Cerebellar cortex (tissue), 1 donor: ENCODE measurements at regions not wholly inside any gene's neighbourhood (a gene's known extent, or its start where the extent isn't known, plus 50 kb on each side); places are given as distances from the start of the nearest gene placed in this dataset.
"Not testable (repeated sequence)": the region's sequence is repeated elsewhere in the genome, so short reads cannot be mapped to it uniquely, and the experiment has no call there.

Experiments used
- DNase-seq: peaks from one replicate; pipeline ENCODE4 v3.0.0-alpha.2; 2015; ENCODE audit warnings: low spot score

GRCh38 chr17:63078707-63079106, 112.7 kb downstream of the TANC2 start:
- no peak for DNase-seq

- DNase-seq, result no peak
Measured at GRCh38 chr17:63082273-63082861, 116.3 kb downstream of the TANC2 start.

DNA sequence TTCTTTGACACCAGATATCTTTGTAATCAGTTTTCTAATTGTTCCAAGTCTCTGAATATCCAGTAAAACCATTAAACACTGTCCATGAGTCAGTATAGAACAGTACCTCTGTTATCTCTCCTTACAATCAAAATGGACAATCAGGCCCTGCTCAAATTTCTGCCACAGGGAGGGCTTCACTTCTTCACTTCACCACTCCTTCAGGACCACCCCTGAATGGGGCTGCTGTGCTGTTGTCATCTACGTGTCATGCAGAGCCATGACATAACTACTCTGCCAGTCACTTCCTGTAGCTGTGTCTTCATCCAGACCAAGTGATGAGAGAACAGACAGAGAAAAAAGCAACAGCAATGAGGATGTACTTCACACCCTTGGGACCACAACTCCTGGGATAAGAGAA, 116.9 kb downstream of the TANC2 start:
- no peak for DNase-seq

DNA sequence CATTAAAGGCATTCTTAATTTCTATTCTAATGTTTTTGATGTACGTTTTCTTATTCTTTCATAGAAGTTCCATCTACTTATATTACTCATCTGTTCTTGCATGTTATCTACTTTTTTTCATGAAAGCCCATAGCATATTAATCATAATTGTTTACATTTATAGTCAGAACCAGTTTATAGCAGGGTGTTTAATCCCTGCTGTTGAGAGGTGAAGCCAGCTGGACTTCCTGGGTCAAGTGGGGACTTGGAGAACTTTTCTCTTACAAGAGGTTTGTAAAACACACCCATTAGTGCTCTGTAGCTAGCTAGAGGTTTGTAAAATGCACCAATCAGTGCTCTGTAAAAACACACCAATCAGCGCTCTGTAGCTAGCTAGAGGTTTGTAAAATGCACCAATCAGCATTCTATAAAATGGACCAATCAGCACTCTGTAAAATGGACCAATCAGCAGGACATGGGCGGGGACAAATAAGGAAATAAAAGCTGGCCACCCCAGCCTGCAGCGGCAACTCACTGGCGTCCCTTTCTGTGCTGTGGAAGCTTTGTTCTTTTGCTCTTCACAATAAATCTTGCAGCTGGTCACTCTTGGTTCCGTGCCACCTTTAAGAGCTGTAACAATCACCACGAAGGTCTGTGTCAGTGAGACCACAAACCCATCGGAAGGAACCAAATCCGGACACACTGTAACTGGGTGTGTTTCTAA, 120.6 kb downstream of the TANC2 start:
- DNase-seq, result no peak

- DNase-seq, result not testable (repeated sequence)
Measured at GRCh38 chr17:63090358-63091114, 124.5 kb downstream of the TANC2 start.

DNA sequence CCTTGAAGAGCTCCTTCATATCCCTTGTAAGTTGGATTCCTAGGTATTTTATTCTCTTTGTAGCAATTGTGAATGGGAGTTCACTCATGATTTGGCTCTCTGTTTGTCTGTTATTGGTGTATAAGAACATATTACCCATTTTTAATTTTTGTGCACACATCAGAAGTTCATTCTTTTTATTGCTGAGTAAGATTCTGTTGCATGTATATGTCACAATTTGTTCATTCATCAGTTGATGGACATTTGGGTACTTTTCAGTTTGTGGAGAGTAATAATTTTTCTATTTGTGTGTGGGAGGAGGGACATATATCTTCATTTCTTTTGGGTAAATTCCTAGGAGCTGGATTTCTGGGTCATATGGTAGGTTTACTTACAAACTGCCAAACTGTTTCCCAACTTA, 125.9 kb downstream of the TANC2 start:
- DNase-seq, result not testable (repeated sequence)

- DNase-seq, result no peak
Measured at GRCh38 chr17:63094631-63095030, 128.6 kb downstream of the TANC2 start.

DNA sequence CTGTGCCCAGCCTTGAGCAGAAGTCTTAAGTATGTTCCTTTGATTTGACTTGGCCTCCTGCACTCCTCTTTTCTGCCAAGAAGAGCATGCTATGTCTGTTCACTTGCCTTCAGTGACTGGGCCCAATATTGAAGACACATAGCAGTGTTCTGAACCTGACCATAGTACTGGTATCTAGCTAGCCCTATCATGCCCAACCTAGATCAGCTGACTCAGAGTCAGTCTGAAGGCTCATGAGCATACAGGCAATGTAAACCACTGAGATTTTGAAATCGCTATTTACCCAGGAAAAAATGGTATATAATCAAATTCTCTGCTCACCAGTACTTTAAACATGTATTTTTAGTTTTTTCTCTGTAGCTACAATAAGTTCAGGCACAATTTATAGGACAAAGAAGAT, 129.4 kb downstream of the TANC2 start:
- no peak for DNase-seq

- no peak for DNase-seq
Measured at GRCh38 chr17:63095879-63096278, 129.8 kb downstream of the TANC2 start.

DNA sequence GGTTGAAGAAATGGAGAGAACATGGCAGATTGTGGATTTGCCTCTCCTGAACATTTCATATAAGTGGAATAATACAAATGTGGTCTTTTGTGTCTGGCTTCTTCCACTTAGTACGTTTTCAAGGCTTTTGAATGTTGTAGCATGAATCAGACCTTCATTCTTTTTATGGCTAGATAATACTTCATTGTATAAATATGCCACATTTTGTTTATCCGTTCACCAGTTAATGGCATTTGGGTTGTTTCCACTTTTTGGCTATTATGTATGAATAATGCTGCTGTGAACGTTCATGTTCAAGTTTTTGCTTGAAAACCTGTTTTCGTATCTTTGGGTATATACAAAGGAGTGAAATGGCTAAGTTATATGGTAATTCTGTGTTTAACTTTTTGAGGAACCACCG, 130.4 kb downstream of the TANC2 start:
- DNase-seq, result no peak

GRCh38 chr17:63099425-63099824, 133.4 kb downstream of the TANC2 start:
- DNase-seq, result peak; percentile 81

DNA sequence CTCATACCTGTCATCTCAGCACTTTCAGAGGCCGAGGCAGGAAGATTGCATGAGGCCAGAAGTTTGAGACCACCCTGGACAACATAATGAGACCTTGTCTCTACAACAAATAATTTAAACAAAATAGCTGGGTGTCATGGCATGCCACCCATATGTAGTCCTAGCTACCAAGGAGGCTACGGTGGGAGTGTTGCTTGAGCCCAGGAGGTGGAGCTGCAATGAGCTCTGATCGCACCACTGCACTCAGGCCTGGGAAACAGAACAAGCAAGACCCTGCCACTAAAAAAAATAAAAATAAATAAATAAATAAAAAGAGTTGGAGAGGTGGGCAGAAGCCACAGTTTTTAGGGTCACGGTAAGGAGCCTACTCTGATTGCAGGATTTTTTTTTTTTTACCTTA, 136.0 kb downstream of the TANC2 start:
- DNase-seq, result no peak

- no peak for DNase-seq
Measured at GRCh38 chr17:63106050-63106449, 140.0 kb downstream of the TANC2 start.

GRCh38 chr17:63109661-63110060, 143.6 kb downstream of the TANC2 start:
- no peak for DNase-seq

GRCh38 chr17:63113167-63113566, 147.1 kb downstream of the TANC2 start:
- DNase-seq, result peak; percentile 3

GRCh38 chr17:63116228-63116627, 150.2 kb downstream of the TANC2 start:
- no peak for DNase-seq

GRCh38 chr17:63116967-63117830, 151.2 kb downstream of the TANC2 start:
- peak; percentile 43 for DNase-seq

- DNase-seq, result no peak
Measured at GRCh38 chr17:63120406-63120805, 154.4 kb downstream of the TANC2 start.

DNA sequence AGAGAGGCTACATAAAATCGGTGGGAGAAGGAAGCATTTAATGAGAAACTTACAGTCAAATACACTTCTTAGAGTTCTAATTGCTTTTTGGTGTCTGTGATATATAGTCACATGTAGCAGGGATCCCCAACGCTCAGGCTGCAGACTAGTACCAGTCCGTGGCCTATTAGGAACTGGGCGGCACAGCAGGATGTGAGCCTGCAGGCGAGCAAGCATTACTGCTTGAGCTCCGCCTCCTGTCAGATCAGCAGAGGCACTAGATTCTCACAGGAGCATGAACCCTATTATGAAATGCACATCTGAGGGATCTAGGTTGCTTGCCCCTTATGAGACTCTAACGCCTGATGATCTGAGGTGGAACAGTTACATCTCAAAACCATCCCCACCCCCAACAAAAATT, 158.5 kb downstream of the TANC2 start:
- DNase-seq, result no peak

DNA sequence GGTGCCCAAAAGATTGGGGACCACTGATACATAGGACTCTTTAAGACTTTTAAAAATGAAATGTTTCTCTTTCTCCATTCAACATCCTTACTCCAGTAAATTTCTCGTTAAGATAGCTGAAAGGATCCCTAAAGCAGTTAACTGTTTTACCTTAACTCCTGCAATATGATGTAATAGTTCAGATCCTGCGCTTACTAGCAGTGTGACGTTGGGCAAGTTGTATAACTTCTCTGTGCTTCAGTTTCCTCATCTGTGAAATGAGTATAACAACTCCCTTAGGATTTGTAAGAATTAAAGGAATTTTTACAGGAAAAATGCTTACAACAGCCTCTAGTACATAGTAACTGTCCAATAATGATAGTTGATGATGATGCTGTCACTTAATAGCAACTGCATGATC, 158.9 kb downstream of the TANC2 start:
- DNase-seq, result no peak

DNA sequence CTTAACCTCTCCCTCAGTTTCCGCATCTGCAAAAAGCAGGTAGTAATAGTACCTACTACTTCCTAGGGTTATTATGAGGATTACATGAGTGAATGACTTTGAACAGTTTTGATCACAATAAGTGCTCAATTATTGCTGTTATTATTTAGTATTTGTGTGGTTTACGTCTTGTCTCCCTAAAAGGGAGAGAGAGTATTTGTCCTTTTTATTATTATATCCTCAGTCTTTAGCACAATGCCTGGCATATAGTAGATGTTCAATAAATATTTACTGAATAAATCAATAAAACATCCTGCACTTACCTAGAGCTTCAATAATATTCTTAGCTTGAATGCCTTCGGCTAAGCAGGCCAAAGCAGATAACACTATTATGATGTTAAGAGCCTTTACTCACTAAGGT, 160.0 kb downstream of the TANC2 start:
- no peak for DNase-seq

- DNase-seq, result no peak
Measured at GRCh38 chr17:63126607-63127006, 160.6 kb downstream of the TANC2 start.
